Lower leg skin (tissue), 3 donors: ENCODE measurements at regions not wholly inside any gene's neighbourhood (a gene's known extent, or its start where the extent isn't known, plus 50 kb on each side); places are given as distances from the start of the nearest gene placed in this dataset.

Experiments used
- POLR2A ChIP-seq, 2 donors: fragments of 450-650 bp; IDR thresholded peaks; one replicate each; pipeline ENCODE4 v1.6.1; 2016 to 2017; ENCODE audit warnings: antibody characterized with exemption in 2 of 2, mild to moderate bottlenecking in 1 of 2, moderate library complexity in 1 of 2
- TF ChIP-seq, protein P1 (sequence below), 3 donors: fragments of 450-650 bp; IDR thresholded peaks; one replicate each; pipeline ENCODE4 v1.5.1; 2016; ENCODE audit warnings: antibody characterized with exemption in 3 of 3, mild to moderate bottlenecking in 3 of 3, moderate library complexity in 2 of 3

DNA sequence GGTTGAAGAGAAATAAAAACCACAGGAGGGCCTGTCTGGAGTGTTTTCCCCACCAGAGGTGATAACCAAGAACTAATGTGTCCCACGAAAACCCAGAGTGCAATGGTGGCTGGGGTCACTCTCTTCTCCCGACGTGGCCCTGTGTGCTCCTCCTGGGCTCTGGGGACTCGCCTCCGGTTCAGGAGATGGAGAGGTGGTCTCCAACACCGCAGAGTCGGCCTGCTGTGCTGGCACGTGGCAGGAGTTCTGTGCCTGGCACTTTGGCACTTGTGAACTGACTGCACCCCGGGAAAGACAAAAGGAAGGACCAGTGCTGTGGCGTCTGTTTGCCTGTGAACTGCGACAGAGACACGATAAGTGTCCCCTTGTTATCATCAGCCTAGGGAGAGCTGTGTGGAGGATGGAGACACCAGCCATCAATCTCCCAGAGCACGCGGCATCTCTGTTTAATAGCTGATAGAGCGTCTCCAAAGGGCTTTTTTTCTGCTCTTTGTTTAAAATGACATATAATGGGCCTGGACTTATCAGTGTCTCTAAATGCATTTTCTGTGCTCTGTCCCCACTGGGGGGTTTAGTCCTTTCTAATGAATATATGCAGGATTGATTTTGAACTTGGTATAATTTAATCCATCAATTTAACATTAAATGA is 98.3 kb downstream of the MRPL36 start:
- TF ChIP-seq POLR2A (IDR thresholded peaks at IDR 0.05), result no peak
- TF ChIP-seq, protein P1, sequence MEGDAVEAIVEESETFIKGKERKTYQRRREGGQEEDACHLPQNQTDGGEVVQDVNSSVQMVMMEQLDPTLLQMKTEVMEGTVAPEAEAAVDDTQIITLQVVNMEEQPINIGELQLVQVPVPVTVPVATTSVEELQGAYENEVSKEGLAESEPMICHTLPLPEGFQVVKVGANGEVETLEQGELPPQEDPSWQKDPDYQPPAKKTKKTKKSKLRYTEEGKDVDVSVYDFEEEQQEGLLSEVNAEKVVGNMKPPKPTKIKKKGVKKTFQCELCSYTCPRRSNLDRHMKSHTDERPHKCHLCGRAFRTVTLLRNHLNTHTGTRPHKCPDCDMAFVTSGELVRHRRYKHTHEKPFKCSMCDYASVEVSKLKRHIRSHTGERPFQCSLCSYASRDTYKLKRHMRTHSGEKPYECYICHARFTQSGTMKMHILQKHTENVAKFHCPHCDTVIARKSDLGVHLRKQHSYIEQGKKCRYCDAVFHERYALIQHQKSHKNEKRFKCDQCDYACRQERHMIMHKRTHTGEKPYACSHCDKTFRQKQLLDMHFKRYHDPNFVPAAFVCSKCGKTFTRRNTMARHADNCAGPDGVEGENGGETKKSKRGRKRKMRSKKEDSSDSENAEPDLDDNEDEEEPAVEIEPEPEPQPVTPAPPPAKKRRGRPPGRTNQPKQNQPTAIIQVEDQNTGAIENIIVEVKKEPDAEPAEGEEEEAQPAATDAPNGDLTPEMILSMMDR (IDR thresholded peaks at IDR 0.05), result no peak
